ENCODE measurements at regions not wholly inside any gene's neighbourhood (a gene's known extent, or its start where the extent isn't known, plus 50 kb on each side); places are given as distances from the start of the nearest gene placed in this dataset.

- TF ChIP-seq CTCF (IDR thresholded peaks at IDR 0.05): no peak
- TF ChIP-seq POLR2A (IDR thresholded peaks at IDR 0.05): no peak
Measured at GRCh38 chr6:6915219-6915618, 192.5 kb upstream of the RREB1 start.

Data from body of pancreas (tissue), 4 donors.